SK-N-MC (cell line): ENCODE measurements at regions not wholly inside any gene's neighbourhood (a gene's known extent, or its start where the extent isn't known, plus 50 kb on each side); places are given as distances from the start of the nearest gene placed in this dataset.

Experiments
- EZH2 ChIP-seq: fragments of 200-600 bp; sonication (generic); IDR thresholded peaks from one replicate; pipeline ENCODE4 v1.6.1; 2017; ENCODE audit warnings: antibody characterized with exemption
- POLR2AphosphoS5 ChIP-seq: IDR thresholded peaks from 2 replicates; pipeline ENCODE4 v1.6.1; 2012; ENCODE audit warnings: mild to moderate bottlenecking, low read depth, low read length, borderline replicate concordance

DNA sequence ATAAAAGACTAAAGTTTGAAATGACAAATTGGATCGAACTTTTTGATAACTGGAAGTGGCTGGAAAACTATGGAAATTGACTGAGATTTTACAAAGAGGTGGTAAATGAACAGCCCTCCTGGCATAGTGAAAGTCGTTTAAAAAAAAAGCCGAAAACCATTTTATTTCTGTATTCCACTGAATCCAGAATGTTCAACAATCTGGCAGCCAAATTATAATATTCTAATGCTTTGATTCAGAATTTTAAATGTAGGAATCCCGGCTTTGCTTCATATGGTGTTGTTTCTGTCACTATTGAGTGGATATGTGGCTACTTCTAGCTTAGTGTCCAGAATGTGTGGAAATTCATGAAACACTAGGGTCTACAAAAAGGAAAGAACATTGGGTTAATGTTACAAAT lies 208.9 kb upstream of the DCBLD2 start:
- TF ChIP-seq POLR2AphosphoS5 (no peak), EZH2 (no peak)
